ENCODE measurements at regions not wholly inside any gene's neighbourhood (a gene's known extent, or its start where the extent isn't known, plus 50 kb on each side); places are given as distances from the start of the nearest gene placed in this dataset.
A peak's percentile ranks its signal among the peaks of the same experiment; 100 is the strongest.

- TF ChIP-seq, protein P1, sequence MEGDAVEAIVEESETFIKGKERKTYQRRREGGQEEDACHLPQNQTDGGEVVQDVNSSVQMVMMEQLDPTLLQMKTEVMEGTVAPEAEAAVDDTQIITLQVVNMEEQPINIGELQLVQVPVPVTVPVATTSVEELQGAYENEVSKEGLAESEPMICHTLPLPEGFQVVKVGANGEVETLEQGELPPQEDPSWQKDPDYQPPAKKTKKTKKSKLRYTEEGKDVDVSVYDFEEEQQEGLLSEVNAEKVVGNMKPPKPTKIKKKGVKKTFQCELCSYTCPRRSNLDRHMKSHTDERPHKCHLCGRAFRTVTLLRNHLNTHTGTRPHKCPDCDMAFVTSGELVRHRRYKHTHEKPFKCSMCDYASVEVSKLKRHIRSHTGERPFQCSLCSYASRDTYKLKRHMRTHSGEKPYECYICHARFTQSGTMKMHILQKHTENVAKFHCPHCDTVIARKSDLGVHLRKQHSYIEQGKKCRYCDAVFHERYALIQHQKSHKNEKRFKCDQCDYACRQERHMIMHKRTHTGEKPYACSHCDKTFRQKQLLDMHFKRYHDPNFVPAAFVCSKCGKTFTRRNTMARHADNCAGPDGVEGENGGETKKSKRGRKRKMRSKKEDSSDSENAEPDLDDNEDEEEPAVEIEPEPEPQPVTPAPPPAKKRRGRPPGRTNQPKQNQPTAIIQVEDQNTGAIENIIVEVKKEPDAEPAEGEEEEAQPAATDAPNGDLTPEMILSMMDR (IDR thresholded peaks at IDR 0.05; ENCODE audit: insufficient read depth, low read length, severe bottlenecking) = no peak
- H3K27me3 ChIP-seq (ENCODE audit: control insufficient read depth, insufficient read depth, low read length) = peaks cover 2% of the 10 kb centered on the region
- no peaks in the 10 kb centered on the region for H3K36me3 ChIP-seq (ENCODE audit: control insufficient read depth, insufficient read depth, low read length)
- no peak for DNase-seq (ENCODE audit: low read depth)
- no peak overlapping the region for H3K4me3 ChIP-seq (ENCODE audit: low read depth, low read length)
- FAIRE-seq = peak; percentile 92
Measured at GRCh38 chr10:123494301-123494808, 171.8 kb upstream of the GPR26 start.

- H3K4me3 ChIP-seq (ENCODE audit: low read depth, low read length) = no peak overlapping the region
- FAIRE-seq (no peak), DNase-seq (ENCODE audit: low read depth) (no peak)
- peaks cover 2% of the 10 kb centered on the region for H3K27me3 ChIP-seq (ENCODE audit: control insufficient read depth, insufficient read depth, low read length)
- H3K36me3 ChIP-seq (ENCODE audit: control insufficient read depth, insufficient read depth, low read length) = no peaks in the 10 kb centered on the region
- TF ChIP-seq, protein P1 (IDR thresholded peaks at IDR 0.05; ENCODE audit: insufficient read depth, low read length, severe bottlenecking) = no peak
Measured at GRCh38 chr10:123496375-123496774, 169.8 kb upstream of the GPR26 start.

GRCh38 chr10:123496996-123497660, 169.0 kb upstream of the GPR26 start:
- DNase-seq (ENCODE audit: low read depth) (no peak), FAIRE-seq (no peak)
- TF ChIP-seq, protein P1 (IDR thresholded peaks at IDR 0.05; ENCODE audit: insufficient read depth, low read length, severe bottlenecking) = no peak
- Histone ChIP-seq H3K36me3 (ENCODE audit: control insufficient read depth, insufficient read depth, low read length) (no peaks in the 10 kb centered on the region), H3K4me3 (ENCODE audit: low read depth, low read length) (no peak overlapping the region), H3K27me3 (ENCODE audit: control insufficient read depth, insufficient read depth, low read length) (no peaks in the 10 kb centered on the region)

- TF ChIP-seq, protein P1 (IDR thresholded peaks at IDR 0.05; ENCODE audit: insufficient read depth, low read length, severe bottlenecking) = no peak
- FAIRE-seq (no peak), DNase-seq (ENCODE audit: low read depth) (no peak)
- Histone ChIP-seq H3K4me3 (ENCODE audit: low read depth, low read length) (no peak overlapping the region), H3K27me3 (ENCODE audit: control insufficient read depth, insufficient read depth, low read length) (no peaks in the 10 kb centered on the region), H3K36me3 (ENCODE audit: control insufficient read depth, insufficient read depth, low read length) (no peaks in the 10 kb centered on the region)
Measured at GRCh38 chr10:123500110-123500509, 166.0 kb upstream of the GPR26 start.

DNA sequence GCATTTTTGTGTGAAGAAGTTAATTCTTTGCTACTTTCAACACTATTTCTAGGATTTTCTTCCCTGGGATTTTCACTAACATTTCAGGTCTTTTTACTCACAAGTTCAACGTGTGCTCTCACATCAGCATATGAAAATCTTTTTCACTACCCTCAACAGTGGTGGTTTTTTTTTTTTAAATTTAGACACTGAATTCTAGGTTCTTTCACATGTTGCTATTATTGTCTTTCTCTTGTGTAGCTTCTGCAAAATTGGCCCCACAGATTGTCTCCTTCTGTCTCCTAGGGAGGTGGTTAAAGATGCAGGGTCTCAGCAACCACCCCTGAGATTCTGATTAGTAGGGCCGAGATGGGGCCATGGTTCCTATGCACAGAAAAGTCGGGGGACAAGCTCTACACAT, 165.0 kb upstream of the GPR26 start:
- FAIRE-seq (no peak), DNase-seq (ENCODE audit: low read depth) (no peak)
- H3K27me3 ChIP-seq (ENCODE audit: control insufficient read depth, insufficient read depth, low read length) = no peaks in the 10 kb centered on the region
- TF ChIP-seq, protein P1 (IDR thresholded peaks at IDR 0.05; ENCODE audit: insufficient read depth, low read length, severe bottlenecking) = no peak
- H3K36me3 ChIP-seq (ENCODE audit: control insufficient read depth, insufficient read depth, low read length) = no peaks in the 10 kb centered on the region
- no peak overlapping the region for H3K4me3 ChIP-seq (ENCODE audit: low read depth, low read length)

- FAIRE-seq (no peak), DNase-seq (ENCODE audit: low read depth) (no peak)
- Histone ChIP-seq H3K36me3 (ENCODE audit: control insufficient read depth, insufficient read depth, low read length) (no peaks in the 10 kb centered on the region), H3K4me3 (ENCODE audit: low read depth, low read length) (no peak overlapping the region), H3K27me3 (ENCODE audit: control insufficient read depth, insufficient read depth, low read length) (no peaks in the 10 kb centered on the region)
- TF ChIP-seq, protein P1 (IDR thresholded peaks at IDR 0.05; ENCODE audit: insufficient read depth, low read length, severe bottlenecking) = no peak
Measured at GRCh38 chr10:123502983-123503382, 163.2 kb upstream of the GPR26 start.
